ENCODE measurements at regions not wholly inside any gene's neighbourhood (a gene's known extent, or its start where the extent isn't known, plus 50 kb on each side); places are given as distances from the start of the nearest gene placed in this dataset.
"Not testable (repeated sequence)": the region's sequence is repeated elsewhere in the genome, so short reads cannot be mapped to it uniquely, and the experiment has no call there.

GRCh38 chr9:87410047-87411005 lies 87.3 kb upstream of the DAPK1 start:
- DNase-seq (ENCODE audit: low read depth): not testable (repeated sequence)

- DNase-seq (ENCODE audit: low read depth): no peak
Measured at GRCh38 chr9:87420884-87421283, 76.8 kb upstream of the DAPK1 start.

GRCh38 chr9:87421734-87422133 lies 75.9 kb upstream of the DAPK1 start:
- DNase-seq (ENCODE audit: low read depth): no peak

DNA sequence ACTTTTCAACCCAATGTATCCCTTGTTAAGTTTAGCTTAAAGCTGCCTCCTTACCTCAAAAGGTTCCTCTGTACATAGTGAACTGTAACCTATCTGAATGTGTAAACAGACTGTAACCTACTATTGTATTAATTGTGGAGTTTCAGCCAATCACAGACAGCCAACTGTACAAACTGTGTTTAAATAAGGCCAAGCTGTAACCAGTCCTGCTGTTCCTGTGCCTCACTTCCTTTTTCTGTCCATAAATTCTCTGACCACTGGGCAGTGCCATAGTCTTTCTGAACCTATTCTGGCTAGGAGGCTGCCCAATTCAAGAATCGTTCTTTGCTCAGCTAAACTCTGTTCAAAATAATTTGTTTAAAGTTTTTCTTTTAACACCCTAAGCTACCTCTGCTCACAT lies 74.7 kb upstream of the DAPK1 start:
- DNase-seq (ENCODE audit: low read depth): no peak

- not testable (repeated sequence) for DNase-seq (ENCODE audit: low read depth)
Measured at GRCh38 chr9:87423885-87424284, 73.8 kb upstream of the DAPK1 start.

DNA sequence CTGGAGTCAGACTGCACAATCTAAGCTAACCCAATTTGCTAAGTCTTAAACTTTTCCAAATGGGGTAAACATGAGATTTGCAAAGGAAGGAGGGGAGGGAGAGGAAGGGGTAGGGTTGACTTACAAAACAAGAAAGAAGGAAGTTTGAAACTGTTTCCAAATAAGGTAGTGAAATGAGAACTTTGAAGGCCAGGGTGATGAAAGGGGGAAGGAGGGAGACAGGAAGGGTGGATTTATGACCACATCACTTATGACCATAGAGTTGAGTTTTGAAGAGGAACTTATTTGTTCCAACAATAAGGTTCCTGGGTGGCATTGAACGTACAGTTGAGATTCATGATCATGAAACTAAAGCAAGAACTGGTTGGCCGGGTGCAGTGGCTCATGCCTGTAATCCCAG lies 72.5 kb upstream of the DAPK1 start:
- no peak for DNase-seq (ENCODE audit: low read depth)

DNA sequence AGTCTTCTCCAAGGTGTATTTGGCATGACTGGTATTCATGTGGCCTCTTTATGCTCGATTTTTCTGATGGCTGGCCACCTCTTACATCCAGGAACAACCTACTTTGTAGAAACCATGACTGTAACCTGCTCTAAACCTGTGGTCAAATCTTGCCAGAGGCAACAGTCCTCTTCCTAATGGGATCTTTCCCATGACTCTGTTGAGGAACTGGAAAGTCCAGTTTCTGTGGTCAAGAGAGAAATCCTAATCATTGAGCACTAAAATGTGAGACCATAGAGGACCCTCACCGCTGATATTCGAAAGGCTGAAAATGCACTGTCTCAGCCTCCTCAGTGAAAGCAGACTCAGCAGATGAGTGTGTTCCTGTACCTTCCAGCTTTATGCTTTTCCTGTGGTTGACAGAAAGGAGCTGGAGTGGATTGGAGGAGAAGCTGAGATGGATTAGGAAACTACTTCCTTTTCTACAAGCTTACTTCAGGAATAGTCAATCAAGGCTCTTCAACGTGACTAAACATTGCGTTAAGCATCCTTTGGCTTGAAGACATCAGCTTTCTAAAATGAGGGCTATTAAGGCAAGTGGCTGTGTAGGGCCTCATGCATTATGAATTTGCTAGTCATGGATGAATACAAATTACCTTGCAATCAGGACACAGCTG lies 69.7 kb upstream of the DAPK1 start:
- no peak for DNase-seq (ENCODE audit: low read depth)

DNA sequence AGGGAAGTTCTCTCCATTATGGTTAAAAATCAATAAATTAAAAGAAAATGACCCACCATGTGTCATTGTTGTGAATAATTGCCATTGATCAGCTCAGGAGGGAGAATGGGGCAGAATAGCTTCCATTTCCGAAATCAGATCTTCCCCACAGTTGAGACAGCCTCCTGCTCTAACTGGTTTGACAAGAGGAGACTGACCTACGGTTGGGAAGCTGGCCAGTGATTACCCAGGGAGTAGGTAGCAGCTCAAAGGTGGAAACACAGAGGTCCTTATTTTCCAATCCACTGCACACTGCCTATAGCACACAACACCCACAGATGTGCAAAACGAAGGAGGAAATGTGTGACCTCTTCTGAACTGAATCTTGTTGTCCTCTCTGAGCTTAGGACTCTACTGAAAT lies 69.0 kb upstream of the DAPK1 start:
- DNase-seq (ENCODE audit: low read depth): no peak

- DNase-seq (ENCODE audit: low read depth): no peak
Measured at GRCh38 chr9:87431837-87432236, 65.8 kb upstream of the DAPK1 start.

DNA sequence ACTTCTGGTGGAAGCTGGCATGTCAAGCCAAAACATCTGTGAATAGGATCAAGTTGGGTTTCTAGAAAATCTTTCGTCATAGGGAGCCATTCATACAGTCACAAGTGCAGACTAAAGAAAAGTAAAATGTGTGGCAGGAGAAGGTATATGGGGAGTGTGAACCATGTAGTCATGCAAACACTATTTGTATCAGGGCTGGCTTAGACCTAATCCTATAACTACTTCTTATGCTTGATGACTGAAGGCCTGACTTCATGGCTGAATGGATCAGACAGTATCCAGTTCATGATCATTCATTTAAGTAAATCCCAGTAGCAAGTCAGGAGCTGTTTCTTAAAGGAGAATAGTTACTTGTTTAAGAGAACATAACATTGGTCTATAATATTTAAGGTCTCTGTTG lies 63.8 kb upstream of the DAPK1 start:
- DNase-seq (ENCODE audit: low read depth): no peak

DNA sequence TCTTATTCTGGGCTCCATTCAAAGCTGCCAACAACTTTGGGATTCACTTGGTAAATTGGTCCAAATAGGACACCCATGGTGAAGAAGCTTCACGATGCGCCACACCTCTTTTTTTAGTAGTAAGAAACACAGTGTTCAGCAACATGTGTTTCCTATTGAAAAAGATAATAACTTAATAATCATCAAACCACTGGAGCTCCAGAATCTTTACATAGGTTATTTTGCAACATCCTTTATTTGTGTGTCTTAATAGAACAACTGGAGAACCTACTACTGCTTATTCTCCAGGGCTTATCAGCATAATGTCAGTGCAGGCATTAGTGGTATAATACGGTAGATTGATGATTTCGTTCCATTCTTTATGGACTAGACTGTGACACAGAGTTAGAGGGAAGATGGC lies 63.3 kb upstream of the DAPK1 start:
- DNase-seq (ENCODE audit: low read depth): no peak

- no peak for DNase-seq (ENCODE audit: low read depth)
Measured at GRCh38 chr9:87435189-87435880, 62.3 kb upstream of the DAPK1 start.

DNA sequence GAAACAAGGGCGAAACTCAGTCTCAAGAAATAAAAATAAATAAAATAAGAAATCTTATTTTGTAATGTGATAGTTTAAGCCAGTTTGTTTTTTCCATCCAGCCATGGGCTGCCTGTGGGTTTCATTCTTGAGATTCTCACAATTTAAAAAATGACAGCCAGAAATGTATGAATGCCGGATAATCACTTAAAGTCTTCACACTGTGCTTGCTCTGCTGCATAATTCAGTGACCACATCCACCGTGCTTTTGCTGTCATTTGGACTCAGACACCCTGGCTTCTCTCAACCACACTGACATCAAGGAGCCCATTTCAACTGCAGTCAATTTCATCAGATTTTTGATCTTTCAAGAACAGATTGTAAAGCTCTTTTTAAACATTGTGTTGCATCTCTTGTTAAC lies 61.0 kb upstream of the DAPK1 start:
- DNase-seq (ENCODE audit: low read depth): peak; percentile 29

GRCh38 chr9:87437966-87438365 lies 59.7 kb upstream of the DAPK1 start:
- DNase-seq (ENCODE audit: low read depth): no peak

GRCh38 chr9:87441251-87441650 lies 56.4 kb upstream of the DAPK1 start:
- peak; percentile 59 for DNase-seq (ENCODE audit: low read depth)

- no peak for DNase-seq (ENCODE audit: low read depth)
Measured at GRCh38 chr9:87442451-87442850, 55.2 kb upstream of the DAPK1 start.

- DNase-seq (ENCODE audit: low read depth): no peak
Measured at GRCh38 chr9:87443006-87443405, 54.7 kb upstream of the DAPK1 start.

- no peak for DNase-seq (ENCODE audit: low read depth)
Measured at GRCh38 chr9:87443461-87443860, 54.2 kb upstream of the DAPK1 start.

DNA sequence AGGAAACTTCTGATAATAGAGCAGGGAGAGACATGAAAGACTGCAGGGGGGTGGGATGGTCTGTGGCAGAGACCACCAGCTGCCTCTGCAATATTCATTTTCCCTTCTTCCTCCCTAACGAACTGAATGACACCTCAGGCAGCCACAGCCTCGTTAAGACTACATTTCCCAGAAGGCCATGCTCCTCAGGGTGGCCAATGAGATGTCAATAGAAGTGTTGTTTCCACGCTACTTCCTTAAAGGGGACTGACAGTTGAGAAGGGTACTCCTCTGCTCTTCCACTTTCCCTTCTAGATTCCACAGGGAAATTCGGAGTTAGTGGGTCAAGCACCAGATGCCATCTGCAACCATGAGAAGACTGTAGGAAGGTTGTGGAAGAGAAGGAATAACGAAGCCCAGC lies 52.0 kb upstream of the DAPK1 start:
- no peak for DNase-seq (ENCODE audit: low read depth)

GRCh38 chr9:87446527-87446926 lies 51.1 kb upstream of the DAPK1 start:
- no peak for DNase-seq (ENCODE audit: low read depth)

- no peak for DNase-seq (ENCODE audit: low read depth)
Measured at GRCh38 chr9:87447547-87448432, 49.9 kb upstream of the DAPK1 start.

All from GM04503 (cell line).